ENCODE measurements at regions not wholly inside any gene's neighbourhood (a gene's known extent, or its start where the extent isn't known, plus 50 kb on each side); places are given as distances from the start of the nearest gene placed in this dataset.

- H3K4me1 Mint-ChIP-seq, result no peaks in the 10 kb centered on the region
- no peak overlapping the region for H3K4me3 Mint-ChIP-seq
These were observed 773.8 kb upstream of the CHD1 start for GRCh38 chr5:99702565-99702964.

GRCh38 chr5:99694884-99695283 is 766.1 kb upstream of the CHD1 start:
- ATAC-seq (no peak), DNase-seq (no peak)
- H3K4me3 ChIP-seq (ENCODE audit: low read length), result no peak overlapping the region
- no peak overlapping the region for H3K4me3 Mint-ChIP-seq
- TF ChIP-seq CTCF (IDR thresholded peaks at IDR 0.05), result no peak
- WGBS (ENCODE audit: insufficient coverage), result 94% methylated on average over 10 of the region's 10 CpGs
- intact Hi-C loops (cut with micrococcal nuclease), result no loop called here
- H3K27me3 ChIP-seq (ENCODE audit: control insufficient read depth, insufficient read depth, low read length), result no peaks in the 10 kb centered on the region
- no peaks in the 10 kb centered on the region for H3K4me1 ChIP-seq (ENCODE audit: control insufficient read depth, insufficient read depth, low read length)
- H3K27ac Mint-ChIP-seq, result no peak overlapping the region
- H3K9me3 ChIP-seq (ENCODE audit: control insufficient read depth, insufficient read depth, low read length), result no peaks in the 10 kb centered on the region
- H3K36me3 ChIP-seq (ENCODE audit: control insufficient read depth, insufficient read depth, low read length), result no peaks in the 10 kb centered on the region
- H3K27ac ChIP-seq (ENCODE audit: low read length), result no peak overlapping the region
- peaks cover 10 to 11% of the 10 kb centered on the region in 2 donors for H3K9me3 Mint-ChIP-seq
- H3K4me1 Mint-ChIP-seq, result no peaks in the 10 kb centered on the region
- no peaks in the 10 kb centered on the region for H3K36me3 Mint-ChIP-seq
- no peaks in the 10 kb centered on the region for H3K27me3 Mint-ChIP-seq (ENCODE audit: low read depth in 2 of 2)

More at GRCh38 chr5:99702565-99702964, 773.8 kb upstream of the CHD1 start:
- no peak for ATAC-seq
- WGBS (ENCODE audit: insufficient coverage), result 95% methylated on average over 4 of the region's 5 CpGs
- Histone ChIP-seq H3K27me3 (ENCODE audit: control insufficient read depth, insufficient read depth, low read length) (no peaks in the 10 kb centered on the region), H3K4me1 (ENCODE audit: control insufficient read depth, insufficient read depth, low read length) (no peaks in the 10 kb centered on the region), H3K4me3 (ENCODE audit: low read length) (no peak overlapping the region), H3K36me3 (ENCODE audit: control insufficient read depth, insufficient read depth, low read length) (no peaks in the 10 kb centered on the region), H3K9me3 (ENCODE audit: control insufficient read depth, insufficient read depth, low read length) (peaks cover 4% of the 10 kb centered on the region), H3K27ac (ENCODE audit: low read length) (no peak overlapping the region)
- TF ChIP-seq CTCF (IDR thresholded peaks at IDR 0.05), result no peak
- no peaks in the 10 kb centered on the region for H3K27me3 Mint-ChIP-seq (ENCODE audit: low read depth in 2 of 2)
- intact Hi-C loops (cut with micrococcal nuclease), result no loop called here
- H3K27ac Mint-ChIP-seq, result no peak overlapping the region
- H3K36me3 Mint-ChIP-seq, result no peaks in the 10 kb centered on the region
- DNase-seq, result no peak
- peaks cover 8 to 11% of the 10 kb centered on the region in 2 donors for H3K9me3 Mint-ChIP-seq

- H3K27ac Mint-ChIP-seq, result no peak overlapping the region
- Histone ChIP-seq H3K27ac (ENCODE audit: low read length) (no peak overlapping the region), H3K9me3 (ENCODE audit: control insufficient read depth, insufficient read depth, low read length) (no peaks in the 10 kb centered on the region), H3K27me3 (ENCODE audit: control insufficient read depth, insufficient read depth, low read length) (no peaks in the 10 kb centered on the region), H3K4me1 (ENCODE audit: control insufficient read depth, insufficient read depth, low read length) (no peaks in the 10 kb centered on the region), H3K4me3 (ENCODE audit: low read length) (no peak overlapping the region), H3K36me3 (ENCODE audit: control insufficient read depth, insufficient read depth, low read length) (no peaks in the 10 kb centered on the region)
- no peak overlapping the region for H3K4me3 Mint-ChIP-seq
- no peaks in the 10 kb centered on the region for H3K27me3 Mint-ChIP-seq (ENCODE audit: low read depth in 2 of 2)
- intact Hi-C loops (cut with micrococcal nuclease), result no loop called here
- TF ChIP-seq CTCF (IDR thresholded peaks at IDR 0.05), result no peak
- peaks cover 3 to 5% of the 10 kb centered on the region in 2 donors for H3K9me3 Mint-ChIP-seq
- no peak for DNase-seq
- no peaks in the 10 kb centered on the region for H3K4me1 Mint-ChIP-seq
- 73% methylated on average over 7 of the region's 7 CpGs for WGBS (ENCODE audit: insufficient coverage)
- no peak for ATAC-seq
- H3K36me3 Mint-ChIP-seq, result no peaks in the 10 kb centered on the region
These were observed 757.7 kb upstream of the CHD1 start for GRCh38 chr5:99686538-99686937.

GRCh38 chr5:99675974-99676373 is 747.2 kb upstream of the CHD1 start:
- H3K27ac Mint-ChIP-seq, result no peak overlapping the region
- H3K27me3 Mint-ChIP-seq (ENCODE audit: low read depth in 2 of 2), result no peaks in the 10 kb centered on the region
- no peaks in the 10 kb centered on the region for H3K27me3 ChIP-seq (ENCODE audit: control insufficient read depth, insufficient read depth, low read length)
- peaks cover 6% of the 10 kb centered on the region for H3K36me3 Mint-ChIP-seq
- H3K4me1 ChIP-seq (ENCODE audit: control insufficient read depth, insufficient read depth, low read length), result no peaks in the 10 kb centered on the region
- H3K4me3 ChIP-seq (ENCODE audit: low read length), result no peak overlapping the region
- no peak for TF ChIP-seq CTCF (IDR thresholded peaks at IDR 0.05)
- no peak overlapping the region for H3K27ac ChIP-seq (ENCODE audit: low read length)
- no peak overlapping the region for H3K4me3 Mint-ChIP-seq
- DNase-seq (no peak), ATAC-seq (no peak)
- H3K36me3 ChIP-seq (ENCODE audit: control insufficient read depth, insufficient read depth, low read length), result no peaks in the 10 kb centered on the region
- intact Hi-C loops (cut with micrococcal nuclease), result no loop called here
- H3K4me1 Mint-ChIP-seq, result no peaks in the 10 kb centered on the region
- H3K9me3 Mint-ChIP-seq, result peaks cover 6 to 16% of the 10 kb centered on the region in 2 donors
- whole genome bisulfite sequencing (ENCODE audit: insufficient coverage), result 73% methylated on average over 1 of the region's 6 CpGs
- H3K9me3 ChIP-seq (ENCODE audit: control insufficient read depth, insufficient read depth, low read length), result no peaks in the 10 kb centered on the region
